ENCODE measurements at regions not wholly inside any gene's neighbourhood (a gene's known extent, or its start where the extent isn't known, plus 50 kb on each side); places are given as distances from the start of the nearest gene placed in this dataset.

DNA sequence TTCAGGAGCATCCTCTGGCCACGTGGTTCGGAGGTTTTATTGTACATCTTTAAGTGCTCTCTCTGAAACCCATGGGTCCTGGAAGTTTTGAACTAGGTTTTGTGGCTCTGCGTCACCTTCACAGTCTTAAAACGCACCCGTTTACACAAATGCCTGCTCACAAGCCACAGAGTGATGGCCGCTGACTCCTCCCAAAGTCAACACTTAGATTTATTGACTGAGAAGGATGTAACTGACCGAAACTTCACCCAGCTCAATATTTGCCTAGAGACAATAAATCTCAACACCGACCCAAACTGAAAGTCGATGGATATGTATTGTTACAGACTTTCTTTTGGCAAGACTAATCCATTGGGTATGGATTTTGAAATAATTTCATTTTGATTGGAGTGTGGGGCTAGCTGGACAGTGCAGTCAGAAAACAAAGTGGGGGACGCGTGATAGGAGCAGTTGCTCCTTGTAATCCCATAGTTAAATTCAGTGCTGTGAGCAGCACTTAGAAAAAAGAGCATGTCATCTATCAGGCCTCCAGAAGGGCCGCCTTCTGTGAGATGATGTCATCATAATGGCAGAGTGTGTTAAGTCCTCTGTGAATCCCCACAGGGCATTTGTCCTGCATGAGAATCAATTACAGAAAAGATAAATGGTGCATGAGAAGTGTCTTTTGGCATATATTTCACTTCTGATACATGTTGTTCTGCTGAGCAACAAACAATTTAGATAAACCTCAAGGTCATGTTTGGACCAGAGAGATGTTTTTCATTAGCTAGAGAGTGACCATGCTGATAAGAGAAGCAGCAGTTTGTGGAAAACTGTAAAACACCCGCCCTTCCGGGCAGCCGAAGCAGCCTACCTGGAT lies 183.7 kb downstream of the INO80D start:
- DNase-seq, result peak; percentile 33

DNA sequence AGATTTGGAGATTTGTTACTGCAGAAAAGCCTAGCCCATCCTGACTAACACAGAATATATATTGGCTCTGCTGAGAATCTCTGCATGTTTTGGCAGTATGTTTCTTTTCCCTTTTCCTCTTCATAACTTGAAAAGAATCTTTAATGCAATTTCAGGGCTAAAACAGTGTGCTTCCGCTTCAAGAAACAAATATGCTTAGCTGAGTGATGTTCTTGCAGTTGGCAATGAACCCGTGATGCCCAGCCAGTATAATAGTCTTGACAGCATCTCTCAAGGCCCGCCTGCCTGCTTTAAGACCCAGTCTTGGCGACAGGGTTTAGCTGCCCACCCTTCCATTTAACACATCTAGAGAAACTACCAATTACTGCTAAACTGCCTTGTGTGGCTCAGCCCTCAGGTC lies 184.5 kb downstream of the INO80D start:
- DNase-seq, result no peak

GRCh38 chr2:205898744-205899143 lies 187.2 kb downstream of the INO80D start:
- DNase-seq, result no peak

DNA sequence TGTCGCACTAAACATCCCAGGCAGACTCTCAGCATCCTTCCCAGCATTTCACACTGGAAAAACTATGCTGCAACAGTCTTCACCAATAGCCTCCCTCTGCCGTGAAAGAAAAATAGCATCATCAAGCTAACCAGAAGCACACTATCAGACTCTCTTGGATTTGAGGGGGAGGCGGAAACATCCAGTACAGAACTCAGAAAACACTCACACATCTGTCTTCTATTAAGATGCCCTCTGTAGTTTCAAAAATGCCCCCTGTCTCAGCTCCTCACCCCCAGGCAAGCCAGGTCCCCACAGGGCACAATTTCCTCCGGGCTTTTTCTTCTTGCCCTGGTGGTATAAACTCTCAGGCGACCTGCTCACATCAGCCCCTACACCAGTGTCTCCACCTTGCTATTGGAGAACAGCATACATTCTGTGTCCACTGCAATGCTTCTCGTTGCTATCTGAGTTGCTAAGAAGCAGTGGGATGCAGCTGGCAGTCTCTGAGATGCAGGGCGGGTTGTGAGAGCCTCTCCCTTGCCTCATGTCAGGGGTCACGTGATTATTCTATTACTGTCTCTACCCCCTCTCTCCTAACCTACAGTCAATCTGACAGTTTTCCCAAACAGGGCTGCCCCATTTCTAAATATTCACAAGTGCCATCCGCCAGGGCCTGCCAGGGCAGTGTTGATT lies 189.9 kb downstream of the INO80D start:
- DNase-seq, result no peak

DNA sequence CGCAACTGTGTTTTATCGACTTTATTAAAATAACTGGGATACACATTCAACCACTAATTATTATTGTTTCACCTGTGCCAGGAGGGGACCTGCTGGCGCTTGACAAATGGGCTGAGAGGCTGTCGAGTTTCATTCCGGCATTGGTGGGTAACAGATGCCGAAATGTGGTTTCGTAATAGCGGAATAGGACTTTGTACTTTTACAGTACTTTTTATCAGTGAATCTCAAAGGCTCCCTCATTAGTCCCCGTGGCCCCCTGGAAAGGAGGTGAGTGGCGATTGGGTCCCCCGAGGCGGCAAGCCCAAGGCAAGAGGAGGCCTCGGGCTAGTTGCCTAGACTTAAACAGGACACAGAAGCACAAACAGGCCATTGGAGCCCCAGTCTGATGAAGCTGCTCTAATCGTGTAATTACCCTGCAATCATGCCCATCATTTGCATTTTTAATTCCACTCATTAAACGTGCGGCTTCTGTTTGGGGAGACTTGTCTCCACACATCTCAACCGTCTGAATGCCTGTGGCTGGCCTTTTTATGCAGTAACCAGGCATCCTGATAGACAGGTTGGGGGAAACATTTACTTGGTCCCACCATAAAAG lies 193.2 kb downstream of the INO80D start:
- no peak for DNase-seq

DNA sequence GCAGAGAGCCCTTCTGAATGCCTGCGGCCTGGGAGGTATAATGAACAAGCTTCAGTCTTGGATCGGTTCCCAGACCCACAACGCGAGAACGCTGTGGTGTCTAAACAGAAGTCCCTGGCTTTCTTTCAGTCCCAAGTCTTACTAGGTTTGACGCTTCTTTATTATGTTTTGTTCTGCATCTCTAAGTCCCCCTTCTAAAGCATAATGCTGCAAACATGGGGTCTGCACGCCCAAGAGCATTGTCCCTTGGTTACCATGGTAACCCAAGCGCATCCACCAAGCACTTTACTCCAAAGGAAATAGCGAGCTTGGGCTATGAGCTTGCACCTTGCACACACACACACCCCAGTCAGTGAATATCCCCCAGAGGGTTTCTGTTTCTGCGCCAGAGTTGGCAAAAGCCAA lies 193.7 kb downstream of the INO80D start:
- DNase-seq, result peak; percentile 76

GRCh38 chr2:205889114-205889513 lies 196.9 kb downstream of the INO80D start:
- no peak for DNase-seq

- no peak for DNase-seq
Measured at GRCh38 chr2:205887637-205888036, 198.3 kb downstream of the INO80D start.

DNA sequence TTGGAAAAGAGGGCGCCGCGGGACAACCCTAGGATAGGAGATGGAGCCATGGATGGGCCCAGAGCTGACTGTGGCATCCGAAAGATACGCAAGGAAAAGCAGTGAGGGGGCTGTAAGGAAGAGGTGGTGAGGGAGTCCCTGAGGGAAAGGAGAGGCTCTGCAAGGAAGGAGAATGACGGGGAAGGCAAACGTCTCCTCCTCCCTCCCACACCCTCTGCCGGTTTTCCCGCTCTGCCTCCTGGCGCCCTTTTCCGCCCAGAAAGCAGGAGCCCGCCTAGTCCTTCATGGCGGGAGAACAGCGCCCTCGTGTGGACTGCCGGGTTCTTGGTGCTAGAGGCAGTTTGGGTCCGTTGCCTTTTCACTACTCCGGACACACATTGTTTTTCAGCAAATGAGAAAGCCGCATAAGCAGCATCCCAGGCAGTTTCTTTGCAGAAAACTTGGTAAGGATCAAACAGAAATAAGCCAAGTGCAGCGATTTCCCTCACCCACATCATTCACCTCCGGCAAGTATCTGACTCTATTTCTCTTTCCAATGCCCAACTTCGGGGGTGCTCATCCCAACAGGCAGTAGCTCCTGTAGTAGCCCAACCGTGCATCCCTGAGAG lies 200.4 kb downstream of the INO80D start:
- no peak for DNase-seq

DNA sequence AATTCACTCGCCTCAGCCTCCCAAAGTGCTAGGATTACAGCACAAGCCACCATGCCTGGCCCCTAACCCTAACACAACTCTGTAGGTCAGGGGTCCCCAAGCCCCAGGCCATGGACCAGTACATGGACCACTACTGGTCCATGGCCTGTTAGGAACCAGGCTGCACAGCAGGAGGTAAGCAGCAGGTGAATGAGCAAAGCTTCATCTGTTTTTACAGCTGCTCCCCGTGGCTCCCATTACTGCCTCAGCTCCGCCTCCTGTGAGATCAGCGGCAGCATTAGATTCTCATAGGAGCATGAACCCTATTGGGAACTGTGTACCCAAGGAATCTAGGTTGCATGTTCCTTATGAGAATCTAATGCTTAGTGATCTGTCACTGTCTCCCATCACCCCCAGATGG lies 201.7 kb downstream of the NRP2 start:
- peak; percentile 48 for DNase-seq

- no peak for DNase-seq
Measured at GRCh38 chr2:205882806-205883425, 200.6 kb downstream of the NRP2 start.

DNA sequence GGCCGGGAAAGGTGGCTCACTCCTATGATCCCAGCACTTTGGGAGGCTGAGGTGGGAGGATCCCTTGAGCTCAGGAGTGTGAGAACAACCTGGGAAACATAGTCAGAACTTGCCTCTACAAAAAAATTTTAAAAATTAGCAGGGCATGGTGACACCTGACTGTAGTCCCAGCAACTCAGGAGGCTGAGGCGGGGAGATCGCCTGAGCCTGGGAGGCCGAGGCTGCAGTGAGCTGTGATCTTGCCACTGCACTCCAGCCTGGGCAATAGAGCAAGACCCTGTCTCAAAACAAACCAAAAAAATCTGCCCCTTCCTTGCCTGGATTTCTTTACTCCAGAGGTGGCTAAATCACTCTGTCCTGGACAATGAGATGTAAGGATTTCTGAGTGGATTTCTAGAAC lies 197.7 kb downstream of the NRP2 start:
- DNase-seq, result no peak

- DNase-seq, result no peak
Measured at GRCh38 chr2:205878999-205879762, 196.9 kb downstream of the NRP2 start.

GRCh38 chr2:205877496-205877895 lies 195.2 kb downstream of the NRP2 start:
- DNase-seq, result no peak

DNA sequence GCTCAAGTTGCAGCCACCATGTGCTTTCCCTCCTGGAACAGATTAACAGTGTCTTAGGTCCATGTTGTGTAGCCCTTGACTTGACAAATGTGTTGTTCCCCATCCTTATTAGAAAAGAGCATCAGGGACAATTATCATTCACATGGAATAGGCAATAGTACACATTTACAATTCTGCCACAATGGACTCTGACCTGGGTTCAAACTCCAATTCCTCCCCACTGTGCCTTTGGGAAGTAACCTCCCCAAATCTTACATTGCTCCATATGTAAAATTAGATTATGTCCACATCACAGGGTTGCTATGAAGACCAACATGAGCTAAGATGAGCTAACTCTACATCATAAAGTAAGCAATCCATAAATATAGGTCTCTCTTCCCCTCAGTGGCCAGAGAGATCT lies 193.8 kb downstream of the NRP2 start:
- no peak for DNase-seq

DNA sequence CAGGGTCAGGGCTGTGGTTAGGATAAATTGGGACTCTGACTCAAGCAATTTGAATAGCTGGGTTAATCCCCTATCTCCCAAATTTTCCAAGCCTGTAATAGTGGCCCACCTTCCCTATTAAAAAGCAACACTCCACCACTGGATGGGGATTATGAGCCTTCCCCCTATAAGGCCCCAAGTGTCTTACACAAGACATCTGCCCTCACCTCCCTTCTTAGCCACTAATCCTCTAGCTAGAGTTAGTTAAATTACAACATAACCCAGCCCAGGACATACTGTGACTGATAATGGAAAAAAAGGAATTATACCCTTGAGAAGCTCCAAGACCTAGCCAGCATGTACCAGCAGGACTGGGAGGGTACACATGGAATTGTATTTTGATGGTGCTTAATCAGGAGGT lies 190.4 kb downstream of the NRP2 start:
- DNase-seq, result no peak

GRCh38 chr2:205869439-205869838 lies 187.1 kb downstream of the NRP2 start:
- DNase-seq, result no peak

- no peak for DNase-seq
Measured at GRCh38 chr2:205868773-205869333, 186.6 kb downstream of the NRP2 start.

GRCh38 chr2:205868053-205868452 lies 185.8 kb downstream of the NRP2 start:
- no peak for DNase-seq

- DNase-seq, result no peak
Measured at GRCh38 chr2:205867371-205867770, 185.1 kb downstream of the NRP2 start.

DNA sequence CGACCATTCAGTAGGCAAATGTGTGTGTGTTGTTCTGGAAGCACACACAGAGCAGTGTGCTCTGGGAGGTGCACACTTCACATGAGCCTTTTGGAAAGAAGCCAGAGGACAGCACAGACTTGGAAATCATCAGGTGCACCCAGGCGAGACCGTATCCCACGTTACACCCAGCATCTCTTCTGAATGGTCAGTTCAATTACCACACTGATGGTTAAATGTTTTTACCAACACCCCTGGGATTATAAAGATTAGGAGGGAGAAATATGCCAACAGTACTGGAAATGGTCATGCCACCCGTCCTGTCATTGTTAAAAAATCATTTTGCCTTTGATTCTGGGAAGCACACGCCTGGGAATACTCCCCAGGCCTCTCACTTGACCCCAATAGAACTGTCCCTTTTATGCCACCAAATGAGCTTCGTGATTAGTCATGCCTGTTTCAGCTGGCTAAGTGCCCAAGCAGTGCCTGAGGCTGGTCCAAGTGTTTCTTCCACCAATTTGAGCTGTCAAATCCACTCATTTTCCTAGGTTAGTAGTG lies 183.7 kb downstream of the NRP2 start:
- DNase-seq, result peak; percentile 73

GRCh38 chr2:205865056-205865455 lies 182.8 kb downstream of the NRP2 start:
- no peak for DNase-seq

Measured in NCI-H1436 (cell line).